A673 (cell line): ENCODE measurements at regions not wholly inside any gene's neighbourhood (a gene's known extent, or its start where the extent isn't known, plus 50 kb on each side); places are given as distances from the start of the nearest gene placed in this dataset.

ENCODE experiments used
- CTCF ChIP-seq: fragments of 300-800, 200-600 bp; sonication (generic); conservative IDR thresholded peaks from 2 replicates; pipeline ENCODE4 v1.5.1; 2017; ENCODE audit warnings: low read depth, mild to moderate bottlenecking, antibody characterized with exemption, low read length, moderate library complexity, mixed read lengths
- EZH2 ChIP-seq: fragments of 200-600 bp; sonication (generic); IDR thresholded peaks from 2 replicates; pipeline ENCODE4 v1.6.1; 2017; ENCODE audit warnings: borderline replicate concordance, low read depth, mild to moderate bottlenecking, mixed read lengths, antibody characterized with exemption, low read length; ENCODE audit not compliant: poor library complexity, severe bottlenecking

- TF ChIP-seq CTCF (no peak), EZH2 (no peak)
These were observed 368.1 kb downstream of the GRIN2B start for GRCh38 chr12:13613297-13613696.
